ENCODE measurements at regions not wholly inside any gene's neighbourhood (a gene's known extent, or its start where the extent isn't known, plus 50 kb on each side); places are given as distances from the start of the nearest gene placed in this dataset.

DNA sequence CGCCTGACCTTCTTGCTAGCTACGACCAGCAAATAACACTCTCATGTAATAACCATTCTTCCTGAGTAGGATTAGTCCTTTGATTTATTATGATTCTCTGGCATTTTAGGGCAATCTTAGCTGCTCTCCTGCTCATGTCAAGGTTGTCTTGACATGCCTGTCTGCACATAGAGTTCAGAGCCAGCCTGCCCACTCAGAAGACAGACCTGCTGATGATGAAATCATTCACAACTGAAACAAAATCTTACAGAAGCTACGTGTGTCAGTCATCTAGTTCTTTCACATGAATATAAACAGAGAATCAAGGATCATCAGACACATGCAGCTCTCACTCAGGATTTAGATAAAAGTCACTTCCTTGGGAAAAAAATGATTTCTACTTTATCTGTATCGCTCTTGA is 173.6 kb upstream of the LYSMD4 start:
- TF ChIP-seq KDM1A (IDR thresholded peaks at IDR 0.05; ENCODE audit: borderline replicate concordance, low read length) (no peak), POLR2AphosphoS5 (IDR thresholded peaks at IDR 0.05; ENCODE audit: low read depth, low read length) (no peak), JUN (IDR thresholded peaks at IDR 0.05; ENCODE audit: low read depth, low read length) (no peak), EZH2 (IDR thresholded peaks at IDR 0.05; ENCODE audit: low read depth, low read length, severe bottlenecking) (no peak), SP2 (IDR thresholded peaks at IDR 0.05; ENCODE audit: low read length) (no peak)
- TF ChIP-seq, protein P1, sequence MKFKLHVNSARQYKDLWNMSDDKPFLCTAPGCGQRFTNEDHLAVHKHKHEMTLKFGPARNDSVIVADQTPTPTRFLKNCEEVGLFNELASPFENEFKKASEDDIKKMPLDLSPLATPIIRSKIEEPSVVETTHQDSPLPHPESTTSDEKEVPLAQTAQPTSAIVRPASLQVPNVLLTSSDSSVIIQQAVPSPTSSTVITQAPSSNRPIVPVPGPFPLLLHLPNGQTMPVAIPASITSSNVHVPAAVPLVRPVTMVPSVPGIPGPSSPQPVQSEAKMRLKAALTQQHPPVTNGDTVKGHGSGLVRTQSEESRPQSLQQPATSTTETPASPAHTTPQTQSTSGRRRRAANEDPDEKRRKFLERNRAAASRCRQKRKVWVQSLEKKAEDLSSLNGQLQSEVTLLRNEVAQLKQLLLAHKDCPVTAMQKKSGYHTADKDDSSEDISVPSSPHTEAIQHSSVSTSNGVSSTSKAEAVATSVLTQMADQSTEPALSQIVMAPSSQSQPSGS (IDR thresholded peaks at IDR 0.05; ENCODE audit: low read length) = no peak
- TF ChIP-seq, protein P2, sequence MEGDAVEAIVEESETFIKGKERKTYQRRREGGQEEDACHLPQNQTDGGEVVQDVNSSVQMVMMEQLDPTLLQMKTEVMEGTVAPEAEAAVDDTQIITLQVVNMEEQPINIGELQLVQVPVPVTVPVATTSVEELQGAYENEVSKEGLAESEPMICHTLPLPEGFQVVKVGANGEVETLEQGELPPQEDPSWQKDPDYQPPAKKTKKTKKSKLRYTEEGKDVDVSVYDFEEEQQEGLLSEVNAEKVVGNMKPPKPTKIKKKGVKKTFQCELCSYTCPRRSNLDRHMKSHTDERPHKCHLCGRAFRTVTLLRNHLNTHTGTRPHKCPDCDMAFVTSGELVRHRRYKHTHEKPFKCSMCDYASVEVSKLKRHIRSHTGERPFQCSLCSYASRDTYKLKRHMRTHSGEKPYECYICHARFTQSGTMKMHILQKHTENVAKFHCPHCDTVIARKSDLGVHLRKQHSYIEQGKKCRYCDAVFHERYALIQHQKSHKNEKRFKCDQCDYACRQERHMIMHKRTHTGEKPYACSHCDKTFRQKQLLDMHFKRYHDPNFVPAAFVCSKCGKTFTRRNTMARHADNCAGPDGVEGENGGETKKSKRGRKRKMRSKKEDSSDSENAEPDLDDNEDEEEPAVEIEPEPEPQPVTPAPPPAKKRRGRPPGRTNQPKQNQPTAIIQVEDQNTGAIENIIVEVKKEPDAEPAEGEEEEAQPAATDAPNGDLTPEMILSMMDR (IDR thresholded peaks at IDR 0.05; ENCODE audit: control extremely low read depth in 1 of 3, insufficient read depth in 1 of 3, low read depth in 1 of 3, low read length in 3 of 3) = no peak
